Activated naive CD4-positive, alpha-beta T cell treated with anti-CD3 and anti-CD28 coated beads, Interleukin-2, amount 10 ng/mL, durations not matched to agents 7 days and 5 days (primary cell): ENCODE measurements at regions not wholly inside any gene's neighbourhood (a gene's known extent, or its start where the extent isn't known, plus 50 kb on each side); places are given as distances from the start of the nearest gene placed in this dataset.
"Not testable (repeated sequence)": the region's sequence is repeated elsewhere in the genome, so short reads cannot be mapped to it uniquely, and the experiment has no call there.

Experiments used
- CTCF ChIA-PET: fragments of 350-600 bp; sonication (Branson Sonifier 250); formaldehyde crosslinking; loops from one replicate; lab custom pipeline; 2021; ENCODE audit warnings: antibody characterized with exemption; lab: Charles Lee
- DNase-seq: peaks from one replicate; pipeline ENCODE4 v3.0.0-alpha.2; 2020
- H3K27ac Mint-ChIP-seq: one replicate; pipeline ENCODE4 v1.8.0; 2021; ENCODE audit warnings: mild to moderate bottlenecking, moderate library complexity, mixed read lengths
- H3K27me3 Mint-ChIP-seq: one replicate; pipeline ENCODE4 v1.8.0; 2021; ENCODE audit warnings: mild to moderate bottlenecking, mixed read lengths
- H3K36me3 Mint-ChIP-seq: one replicate; pipeline ENCODE4 v1.8.0; 2021; ENCODE audit warnings: mixed read lengths
- H3K4me1 Mint-ChIP-seq: one replicate; pipeline ENCODE4 v1.8.0; 2021; ENCODE audit warnings: mixed read lengths
- H3K4me3 Mint-ChIP-seq: one replicate; pipeline ENCODE4 v1.8.0; 2021; ENCODE audit warnings: mild to moderate bottlenecking, moderate library complexity, mixed read lengths
- H3K9me3 Mint-ChIP-seq: one replicate; pipeline ENCODE4 v1.8.0; 2021; ENCODE audit warnings: mixed read lengths

- no peaks in the 10 kb centered on the region for H3K9me3 Mint-ChIP-seq
- H3K4me1 Mint-ChIP-seq: no peaks in the 10 kb centered on the region
- no peaks in the 10 kb centered on the region for H3K36me3 Mint-ChIP-seq
- H3K4me3 Mint-ChIP-seq: no peak overlapping the region
- H3K27me3 Mint-ChIP-seq: no peaks in the 10 kb centered on the region
- no peak overlapping the region for H3K27ac Mint-ChIP-seq
- CTCF ChIA-PET: no interaction called here
- DNase-seq: no peak
These were observed 119.6 kb upstream of the RIMS1 start for GRCh38 chr6:71766796-71767195.

GRCh38 chr6:71768356-71768755, 118.0 kb upstream of the RIMS1 start:
- H3K4me1 Mint-ChIP-seq: no peaks in the 10 kb centered on the region
- H3K9me3 Mint-ChIP-seq: no peaks in the 10 kb centered on the region

GRCh38 chr6:71808865-71809264, 77.5 kb upstream of the RIMS1 start:
- no peaks in the 10 kb centered on the region for H3K27me3 Mint-ChIP-seq
- H3K4me1 Mint-ChIP-seq: no peaks in the 10 kb centered on the region
- CTCF ChIA-PET: no interaction called here
- no peak for DNase-seq
- H3K27ac Mint-ChIP-seq: no peak overlapping the region
- H3K36me3 Mint-ChIP-seq: no peaks in the 10 kb centered on the region
- H3K9me3 Mint-ChIP-seq: peaks cover 19% of the 10 kb centered on the region
- H3K4me3 Mint-ChIP-seq: no peak overlapping the region

More at GRCh38 chr6:71768356-71768755, 118.0 kb upstream of the RIMS1 start:
- CTCF ChIA-PET: no interaction called here
- H3K4me3 Mint-ChIP-seq: no peak overlapping the region
- H3K27ac Mint-ChIP-seq: no peak overlapping the region
- no peaks in the 10 kb centered on the region for H3K36me3 Mint-ChIP-seq
- no peaks in the 10 kb centered on the region for H3K27me3 Mint-ChIP-seq
- DNase-seq: no peak

- CTCF ChIA-PET: no interaction called here
- no peak overlapping the region for H3K27ac Mint-ChIP-seq
- H3K36me3 Mint-ChIP-seq: no peaks in the 10 kb centered on the region
- H3K9me3 Mint-ChIP-seq: peaks cover 19% of the 10 kb centered on the region
- no peak for DNase-seq
- H3K4me3 Mint-ChIP-seq: no peak overlapping the region
- H3K27me3 Mint-ChIP-seq: no peaks in the 10 kb centered on the region
- no peaks in the 10 kb centered on the region for H3K4me1 Mint-ChIP-seq
These were observed 75.5 kb upstream of the RIMS1 start for GRCh38 chr6:71810880-71811279.

GRCh38 chr6:71822625-71823024, 63.7 kb upstream of the RIMS1 start:
- no peaks in the 10 kb centered on the region for H3K27me3 Mint-ChIP-seq
- CTCF ChIA-PET: no interaction called here
- no peak for DNase-seq
- no peak overlapping the region for H3K27ac Mint-ChIP-seq
- H3K4me1 Mint-ChIP-seq: no peaks in the 10 kb centered on the region
- H3K9me3 Mint-ChIP-seq: peaks cover 1% of the 10 kb centered on the region
- H3K4me3 Mint-ChIP-seq: no peak overlapping the region
- H3K36me3 Mint-ChIP-seq: no peaks in the 10 kb centered on the region

- H3K4me3 Mint-ChIP-seq: not testable (repeated sequence)
These were observed 54.1 kb upstream of the RIMS1 start for GRCh38 chr6:71832110-71832764.

More at GRCh38 chr6:71832110-71832764, 54.1 kb upstream of the RIMS1 start:
- H3K9me3 Mint-ChIP-seq, H3K4me1 Mint-ChIP-seq, H3K36me3 Mint-ChIP-seq, H3K27ac Mint-ChIP-seq, CTCF ChIA-PET, H3K27me3 Mint-ChIP-seq, DNase-seq: not testable (repeated sequence)
